ENCODE measurements at regions not wholly inside any gene's neighbourhood (a gene's known extent, or its start where the extent isn't known, plus 50 kb on each side); places are given as distances from the start of the nearest gene placed in this dataset.

GRCh38 chr14:61925732-61926435, 163.7 kb downstream of the SNAPC1 start:
- H3K4me3 ChIP-seq (ENCODE audit: low read depth in 1 of 2, low read length in 1 of 2) = no peak overlapping the region
- H3K36me3 ChIP-seq = no peaks in the 10 kb centered on the region
- no peaks in the 10 kb centered on the region for H3K4me1 ChIP-seq (ENCODE audit: control insufficient read depth in 1 of 2, insufficient read depth in 1 of 2, low read depth in 1 of 2, low read length in 1 of 2)
- TF ChIP-seq CTCF (IDR thresholded peaks at IDR 0.05) = no peak
- H3K9me3 ChIP-seq = no peaks in the 10 kb centered on the region
- H3K27ac ChIP-seq = no peak overlapping the region
- H3K27me3 ChIP-seq = peaks cover 58% of the 10 kb centered on the region

- TF ChIP-seq CTCF (IDR thresholded peaks at IDR 0.05) = no peak
- Histone ChIP-seq H3K4me3 (ENCODE audit: low read depth in 1 of 2, low read length in 1 of 2) (no peak overlapping the region), H3K36me3 (no peaks in the 10 kb centered on the region), H3K27ac (no peak overlapping the region), H3K9me3 (no peaks in the 10 kb centered on the region), H3K27me3 (peaks cover 50% of the 10 kb centered on the region), H3K4me1 (ENCODE audit: control insufficient read depth in 1 of 2, insufficient read depth in 1 of 2, low read depth in 1 of 2, low read length in 1 of 2) (no peaks in the 10 kb centered on the region)
These were observed 164.8 kb downstream of the SNAPC1 start for GRCh38 chr14:61927060-61927459.

- Histone ChIP-seq H3K27me3 (peaks cover 50% of the 10 kb centered on the region), H3K9me3 (no peaks in the 10 kb centered on the region), H3K4me1 (ENCODE audit: control insufficient read depth in 1 of 2, insufficient read depth in 1 of 2, low read depth in 1 of 2, low read length in 1 of 2) (no peaks in the 10 kb centered on the region), H3K36me3 (no peaks in the 10 kb centered on the region), H3K27ac (no peak overlapping the region), H3K4me3 (ENCODE audit: low read depth in 1 of 2, low read length in 1 of 2) (no peak overlapping the region)
- no peak for TF ChIP-seq CTCF (IDR thresholded peaks at IDR 0.05)
These were observed 165.3 kb downstream of the SNAPC1 start for GRCh38 chr14:61927520-61927919.

- no peak for TF ChIP-seq CTCF (IDR thresholded peaks at IDR 0.05)
- H3K4me3 ChIP-seq (ENCODE audit: low read depth in 1 of 2, low read length in 1 of 2) = no peak overlapping the region
- no peaks in the 10 kb centered on the region for H3K36me3 ChIP-seq
- H3K27me3 ChIP-seq = peaks cover 47% of the 10 kb centered on the region
- no peaks in the 10 kb centered on the region for H3K4me1 ChIP-seq (ENCODE audit: control insufficient read depth in 1 of 2, insufficient read depth in 1 of 2, low read depth in 1 of 2, low read length in 1 of 2)
- H3K27ac ChIP-seq = no peak overlapping the region
- no peaks in the 10 kb centered on the region for H3K9me3 ChIP-seq
These were observed 166.1 kb downstream of the SNAPC1 start for GRCh38 chr14:61928300-61928699.

GRCh38 chr14:61928701-61929100, 166.5 kb downstream of the SNAPC1 start:
- no peaks in the 10 kb centered on the region for H3K36me3 ChIP-seq
- H3K9me3 ChIP-seq = no peaks in the 10 kb centered on the region
- no peak overlapping the region for H3K27ac ChIP-seq
- H3K4me3 ChIP-seq (ENCODE audit: low read depth in 1 of 2, low read length in 1 of 2) = no peak overlapping the region
- H3K4me1 ChIP-seq (ENCODE audit: control insufficient read depth in 1 of 2, insufficient read depth in 1 of 2, low read depth in 1 of 2, low read length in 1 of 2) = no peaks in the 10 kb centered on the region
- H3K27me3 ChIP-seq = peaks cover 42% of the 10 kb centered on the region
- no peak for TF ChIP-seq CTCF (IDR thresholded peaks at IDR 0.05)

All from neutrophil (primary cell).